ENCODE measurements at regions not wholly inside any gene's neighbourhood (a gene's known extent, or its start where the extent isn't known, plus 50 kb on each side); places are given as distances from the start of the nearest gene placed in this dataset.

DNA sequence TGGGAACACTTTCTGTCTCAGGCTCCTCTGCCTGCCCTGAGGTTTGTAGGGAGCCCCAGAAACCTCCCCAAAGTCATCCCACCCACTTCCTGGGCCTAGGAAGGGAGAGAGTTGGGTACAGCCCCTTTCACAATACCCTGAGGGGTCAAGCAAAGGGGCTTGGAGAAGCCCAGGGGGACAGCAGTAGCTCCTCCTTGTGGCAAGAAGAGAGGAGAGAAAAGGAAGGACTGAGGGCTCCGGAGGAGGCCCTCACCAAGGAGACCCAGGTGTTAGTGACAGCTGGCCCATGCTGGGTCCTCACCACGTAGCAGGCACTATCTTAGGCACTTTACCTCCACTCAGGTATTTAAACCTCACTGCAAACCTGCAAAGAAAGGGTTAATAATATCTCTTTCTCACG, 112.8 kb downstream of the IRX5 start:
- TF ChIP-seq CTCF (IDR thresholded peaks at IDR 0.05; ENCODE audit: insufficient read depth, low read depth, low read length) (no peak), EZH2 (IDR thresholded peaks at IDR 0.05; ENCODE audit: insufficient read depth, low read length) (no peak)
